ENCODE measurements at regions not wholly inside any gene's neighbourhood (a gene's known extent, or its start where the extent isn't known, plus 50 kb on each side); places are given as distances from the start of the nearest gene placed in this dataset.
A peak's percentile ranks its signal among the peaks of the same experiment; 100 is the strongest.

DNA sequence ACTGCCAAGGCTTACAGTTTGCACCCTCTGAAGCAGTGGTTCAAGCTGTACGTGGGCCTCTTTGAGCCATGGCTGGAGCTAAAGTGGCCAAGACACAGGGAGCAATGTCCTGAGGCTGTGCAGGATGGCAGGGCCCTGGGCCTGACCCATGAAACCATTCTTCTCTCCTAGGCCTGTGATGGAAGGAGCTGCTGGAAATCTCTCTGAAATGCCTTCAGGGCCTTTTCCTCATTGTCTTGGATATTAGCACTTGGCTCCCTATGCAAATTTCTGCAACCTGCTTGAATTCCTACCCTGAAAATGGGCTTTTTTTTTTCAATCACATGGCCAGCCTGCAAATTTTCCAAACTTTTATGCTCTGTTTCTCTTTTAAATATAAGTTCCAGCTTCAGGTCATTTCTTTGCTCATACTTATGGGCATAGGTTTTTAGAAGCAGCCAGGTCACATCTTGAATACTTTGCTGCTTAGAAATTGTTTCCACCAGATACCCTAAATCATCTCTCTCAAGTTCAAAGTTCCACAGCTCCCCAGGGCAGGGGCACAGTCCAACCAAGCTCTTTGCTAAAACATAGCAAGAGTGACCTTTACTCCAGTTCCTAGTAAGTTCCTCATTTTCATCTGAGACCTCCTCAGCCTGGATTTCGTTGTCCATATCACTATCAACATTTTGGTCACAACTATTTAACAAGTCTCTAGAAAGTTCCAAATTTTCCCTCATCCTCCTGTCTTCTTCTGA is 138.3 kb downstream of the OSTF1 start:
- TF ChIP-seq, protein P1, sequence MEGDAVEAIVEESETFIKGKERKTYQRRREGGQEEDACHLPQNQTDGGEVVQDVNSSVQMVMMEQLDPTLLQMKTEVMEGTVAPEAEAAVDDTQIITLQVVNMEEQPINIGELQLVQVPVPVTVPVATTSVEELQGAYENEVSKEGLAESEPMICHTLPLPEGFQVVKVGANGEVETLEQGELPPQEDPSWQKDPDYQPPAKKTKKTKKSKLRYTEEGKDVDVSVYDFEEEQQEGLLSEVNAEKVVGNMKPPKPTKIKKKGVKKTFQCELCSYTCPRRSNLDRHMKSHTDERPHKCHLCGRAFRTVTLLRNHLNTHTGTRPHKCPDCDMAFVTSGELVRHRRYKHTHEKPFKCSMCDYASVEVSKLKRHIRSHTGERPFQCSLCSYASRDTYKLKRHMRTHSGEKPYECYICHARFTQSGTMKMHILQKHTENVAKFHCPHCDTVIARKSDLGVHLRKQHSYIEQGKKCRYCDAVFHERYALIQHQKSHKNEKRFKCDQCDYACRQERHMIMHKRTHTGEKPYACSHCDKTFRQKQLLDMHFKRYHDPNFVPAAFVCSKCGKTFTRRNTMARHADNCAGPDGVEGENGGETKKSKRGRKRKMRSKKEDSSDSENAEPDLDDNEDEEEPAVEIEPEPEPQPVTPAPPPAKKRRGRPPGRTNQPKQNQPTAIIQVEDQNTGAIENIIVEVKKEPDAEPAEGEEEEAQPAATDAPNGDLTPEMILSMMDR (IDR thresholded peaks at IDR 0.05; ENCODE audit: control insufficient read depth, extremely low read depth, insufficient read depth): no peak
- H3K4me3 ChIP-seq (ENCODE audit: low read depth, low read length): no peak overlapping the region
- no peak for DNase-seq (ENCODE audit: low read depth)

DNA sequence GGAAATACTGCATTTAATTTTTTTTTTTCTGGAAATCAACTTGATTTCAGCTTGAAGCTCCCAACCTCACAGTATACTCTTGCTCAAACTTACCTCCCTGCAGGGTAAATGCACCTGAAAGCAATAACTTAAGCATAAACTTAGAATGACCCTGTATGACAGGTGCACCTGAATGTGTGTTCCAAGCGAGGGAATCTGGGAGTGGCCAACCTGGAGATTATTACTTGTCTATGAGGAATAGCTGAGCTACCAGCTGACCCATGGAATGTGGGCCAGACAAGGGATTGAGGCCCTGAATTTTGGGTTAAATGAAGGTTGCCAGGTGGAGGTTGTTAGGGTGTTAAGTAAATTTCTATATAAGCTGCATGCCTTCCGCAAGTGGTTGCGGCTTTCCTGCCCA is 140.6 kb downstream of the OSTF1 start:
- DNase-seq (ENCODE audit: low read depth): no peak
- TF ChIP-seq, protein P1 (IDR thresholded peaks at IDR 0.05; ENCODE audit: control insufficient read depth, extremely low read depth, insufficient read depth): no peak
- no peak overlapping the region for H3K4me3 ChIP-seq (ENCODE audit: low read depth, low read length)

DNA sequence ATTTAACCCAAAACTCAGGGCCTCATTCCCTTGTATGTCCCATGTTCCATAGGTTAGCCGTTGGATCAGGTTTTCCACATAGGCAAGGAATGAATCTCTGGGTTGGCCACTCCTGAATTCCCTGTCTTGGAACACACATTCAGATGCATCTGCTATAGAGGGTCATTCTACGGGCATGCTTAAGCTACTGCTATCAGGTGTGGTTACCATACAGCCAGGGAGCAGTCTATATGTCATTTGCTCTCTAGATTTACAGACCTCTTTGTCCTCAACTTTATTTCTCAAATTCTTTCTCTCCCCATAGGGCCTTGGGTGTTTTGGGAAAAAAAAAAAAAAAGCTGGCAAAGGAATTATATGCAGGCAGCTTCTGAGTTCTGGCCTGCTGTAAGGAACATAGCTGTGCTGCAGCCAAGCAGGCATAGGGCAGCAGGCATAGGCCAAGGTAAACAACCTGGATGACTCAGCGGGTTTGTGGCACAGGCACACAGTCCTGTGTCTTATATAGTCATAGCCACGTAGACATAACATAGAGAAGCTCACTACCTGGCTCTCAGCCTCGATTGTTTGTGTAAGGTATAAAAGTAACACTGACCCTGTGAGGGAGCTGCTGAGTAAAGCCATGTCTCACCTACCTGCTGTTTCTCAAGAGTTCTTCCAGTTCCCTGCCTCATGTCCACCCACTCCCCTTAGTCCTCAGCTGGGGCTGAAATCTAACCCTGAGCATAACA is 141.5 kb downstream of the OSTF1 start:
- no peak overlapping the region for H3K4me3 ChIP-seq (ENCODE audit: low read depth, low read length)
- TF ChIP-seq, protein P1 (IDR thresholded peaks at IDR 0.05; ENCODE audit: control insufficient read depth, extremely low read depth, insufficient read depth): peak; percentile 25; the same call in 1 of the 2 replicates
- peak; percentile 96 for DNase-seq (ENCODE audit: low read depth)

DNA sequence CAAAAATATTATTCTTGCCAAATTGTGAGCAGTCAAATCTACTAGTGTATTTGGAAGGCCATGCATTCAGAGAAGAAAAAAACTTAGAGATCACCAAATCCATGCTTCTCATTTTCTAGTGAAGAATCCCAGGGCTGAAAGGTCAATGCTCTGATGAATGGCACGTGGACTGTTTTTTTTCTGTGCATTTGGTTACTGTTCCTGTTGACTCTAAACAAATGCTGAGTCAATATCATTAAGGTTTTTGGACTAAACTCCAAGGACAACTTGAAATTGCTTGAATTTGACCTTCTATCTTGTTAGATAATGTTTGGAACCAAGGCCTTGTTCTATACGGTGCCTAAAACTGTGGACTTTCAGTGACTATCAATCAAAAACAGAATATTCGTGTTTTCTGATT is 142.2 kb downstream of the OSTF1 start:
- no peak for DNase-seq (ENCODE audit: low read depth)
- no peak overlapping the region for H3K4me3 ChIP-seq (ENCODE audit: low read depth, low read length)
- TF ChIP-seq, protein P1 (IDR thresholded peaks at IDR 0.05; ENCODE audit: control insufficient read depth, extremely low read depth, insufficient read depth): no peak

DNA sequence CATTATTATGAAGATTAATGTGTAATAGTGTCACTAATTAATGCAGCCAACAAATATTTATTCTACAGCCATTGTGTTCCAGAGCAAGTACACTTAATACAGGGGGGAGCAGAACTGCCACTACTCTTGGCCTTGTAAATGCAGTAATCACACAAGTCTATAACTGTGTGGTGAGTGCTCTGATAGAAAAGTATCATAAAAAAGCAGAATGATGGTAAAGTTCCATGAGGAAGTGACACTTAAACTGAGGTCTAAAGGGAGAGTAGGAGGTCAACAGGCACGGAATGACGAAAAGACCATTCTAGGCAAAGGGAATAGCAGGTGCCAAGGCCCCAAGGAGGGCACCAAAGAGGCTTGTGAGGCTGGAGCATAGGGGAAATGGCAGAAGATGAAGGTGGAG is 142.9 kb downstream of the OSTF1 start:
- H3K4me3 ChIP-seq (ENCODE audit: low read depth, low read length): no peak overlapping the region
- TF ChIP-seq, protein P1 (IDR thresholded peaks at IDR 0.05; ENCODE audit: control insufficient read depth, extremely low read depth, insufficient read depth): no peak
- no peak for DNase-seq (ENCODE audit: low read depth)

DNA sequence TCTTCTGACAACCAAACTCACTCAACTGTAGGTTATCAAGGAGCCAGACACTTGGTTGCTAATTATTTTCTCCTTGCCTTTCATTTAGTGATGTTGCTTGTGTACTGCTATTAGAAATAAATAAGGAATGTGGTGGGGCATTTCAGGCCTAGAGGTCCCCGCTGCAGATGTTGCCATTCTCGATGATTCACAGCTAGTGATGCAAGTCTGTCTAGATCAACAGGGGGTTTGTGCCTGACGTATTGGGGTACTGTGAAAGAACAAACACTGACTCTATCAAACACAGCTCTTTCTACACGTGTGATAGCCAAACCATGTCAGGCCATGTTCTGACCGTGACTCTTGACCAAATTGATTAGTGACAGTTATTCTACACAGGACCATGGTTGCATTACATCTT is 144.7 kb downstream of the OSTF1 start:
- no peak overlapping the region for H3K4me3 ChIP-seq (ENCODE audit: low read depth, low read length)
- no peak for DNase-seq (ENCODE audit: low read depth)
- TF ChIP-seq, protein P1 (IDR thresholded peaks at IDR 0.05; ENCODE audit: control insufficient read depth, extremely low read depth, insufficient read depth): no peak
